Neuron (in vitro differentiated cells): ENCODE measurements at regions not wholly inside any gene's neighbourhood (a gene's known extent, or its start where the extent isn't known, plus 50 kb on each side); places are given as distances from the start of the nearest gene placed in this dataset.

Source experiments
- H2AFZ ChIP-seq: one replicate; pipeline ENCODE4 v1.6.1; 2013; ENCODE audit warnings: low read depth, mild to moderate bottlenecking, inconsistent platforms, low read length, moderate library complexity
- H3K27me3 ChIP-seq: one replicate; pipeline ENCODE4 v1.6.1; 2013; ENCODE audit warnings: low read length; ENCODE audit not compliant: insufficient read depth
- H3K36me3 ChIP-seq: one replicate; pipeline ENCODE4 v1.6.1; 2013; ENCODE audit warnings: low read length; ENCODE audit not compliant: insufficient read depth
- H3K4me1 ChIP-seq: one replicate; pipeline ENCODE4 v1.6.1; 2013; ENCODE audit warnings: low read length; ENCODE audit not compliant: insufficient read depth
- H3K4me3 ChIP-seq: 2 replicates; pipeline ENCODE4 v1.5.1; 2013; ENCODE audit warnings: mild to moderate bottlenecking, low read length, moderate library complexity
- H3K9me3 ChIP-seq: one replicate; pipeline ENCODE4 v1.6.1; 2013; ENCODE audit warnings: low read length

DNA sequence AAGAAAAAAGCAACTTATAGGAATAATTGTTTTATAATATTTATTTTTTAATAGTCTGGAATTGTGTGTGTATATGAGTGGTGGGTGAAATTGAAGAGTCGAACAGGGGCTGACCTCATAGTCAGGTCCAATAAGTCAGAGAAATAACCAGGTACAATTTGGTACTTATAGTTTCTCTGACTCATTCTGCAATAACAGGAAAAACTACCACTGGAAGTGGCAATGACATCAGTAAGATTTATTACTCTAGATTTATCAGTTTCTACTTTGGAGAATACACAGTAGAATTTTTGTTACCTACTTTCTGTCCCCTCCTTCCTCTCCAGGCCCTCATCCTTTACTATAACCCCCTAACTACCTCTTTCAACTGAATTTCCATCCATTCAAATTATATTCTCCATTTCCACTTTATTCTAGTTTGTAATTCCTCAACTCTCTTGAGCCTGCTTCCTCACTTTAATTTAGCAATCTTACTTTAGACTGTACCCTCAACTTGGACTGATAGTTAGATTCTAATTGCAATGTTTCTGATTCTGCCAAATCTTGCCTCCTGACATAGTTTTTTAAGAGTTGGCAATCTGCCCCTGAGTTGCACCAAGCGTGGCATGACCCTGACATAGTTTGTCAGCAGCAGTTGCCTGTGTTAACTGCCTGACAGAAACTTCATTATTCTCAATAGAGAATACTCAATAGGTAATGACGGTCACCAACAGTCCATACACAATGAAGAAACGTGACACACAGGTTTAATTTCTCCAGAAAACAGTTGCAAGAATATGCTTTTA lies 475.3 kb upstream of the RIOK2 start:
- Histone ChIP-seq H3K36me3 (no peaks in the 10 kb centered on the region), H3K4me1 (no peaks in the 10 kb centered on the region), H3K9me3 (no peaks in the 10 kb centered on the region), H3K27me3 (no peaks in the 10 kb centered on the region), H2AFZ (no peak overlapping the region), H3K4me3 (no peak overlapping the region)

GRCh38 chr5:97666783-97667182 lies 483.7 kb upstream of the RIOK2 start:
- no peak overlapping the region for H2AFZ ChIP-seq

DNA sequence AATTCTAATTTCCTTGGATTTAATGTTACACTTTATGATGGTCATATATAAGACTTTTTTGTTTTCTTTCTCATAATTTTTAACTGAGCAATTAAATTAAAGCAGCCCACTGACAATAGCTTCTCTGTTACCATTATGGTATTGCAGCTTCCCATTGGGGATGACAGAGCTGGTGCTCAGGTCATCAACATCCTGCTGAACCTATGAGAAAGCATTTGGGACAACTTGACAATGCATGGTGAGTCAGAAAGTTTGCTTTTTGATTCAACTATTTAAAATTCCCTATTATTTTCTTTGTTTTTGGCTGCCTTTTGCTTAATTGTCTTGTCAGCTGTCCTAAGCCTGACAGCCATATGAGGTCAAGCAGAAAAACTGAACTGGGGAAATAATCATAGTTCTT lies 487.4 kb upstream of the RIOK2 start:
- Histone ChIP-seq H3K4me3 (no peak overlapping the region), H3K9me3 (no peaks in the 10 kb centered on the region), H3K4me1 (no peaks in the 10 kb centered on the region), H3K27me3 (no peaks in the 10 kb centered on the region), H2AFZ (no peak overlapping the region), H3K36me3 (no peaks in the 10 kb centered on the region)

More at GRCh38 chr5:97666783-97667182, 483.7 kb upstream of the RIOK2 start:
- no peak overlapping the region for H3K4me3 ChIP-seq
- H3K36me3 ChIP-seq: no peaks in the 10 kb centered on the region
- no peaks in the 10 kb centered on the region for H3K27me3 ChIP-seq
- no peaks in the 10 kb centered on the region for H3K9me3 ChIP-seq
- H3K4me1 ChIP-seq: no peaks in the 10 kb centered on the region

GRCh38 chr5:97676608-97677007 lies 493.6 kb upstream of the RIOK2 start:
- Histone ChIP-seq H3K9me3 (no peaks in the 10 kb centered on the region), H3K36me3 (no peaks in the 10 kb centered on the region), H3K27me3 (no peaks in the 10 kb centered on the region), H2AFZ (no peak overlapping the region), H3K4me1 (no peaks in the 10 kb centered on the region), H3K4me3 (no peak overlapping the region)

GRCh38 chr5:97694091-97694490 lies 511.0 kb upstream of the RIOK2 start:
- Histone ChIP-seq H3K27me3 (no peaks in the 10 kb centered on the region), H3K9me3 (no peaks in the 10 kb centered on the region), H2AFZ (no peak overlapping the region), H3K36me3 (no peaks in the 10 kb centered on the region), H3K4me1 (peaks cover 3% of the 10 kb centered on the region), H3K4me3 (no peak overlapping the region)

GRCh38 chr5:97714424-97714823 lies 531.4 kb upstream of the RIOK2 start:
- Histone ChIP-seq H3K27me3 (no peaks in the 10 kb centered on the region), H3K9me3 (no peaks in the 10 kb centered on the region), H2AFZ (peak overlapping the region; percentile 57), H3K36me3 (no peaks in the 10 kb centered on the region), H3K4me3 (no peak overlapping the region), H3K4me1 (peaks cover 8% of the 10 kb centered on the region)

- Histone ChIP-seq H3K36me3 (no peaks in the 10 kb centered on the region), H3K4me1 (no peaks in the 10 kb centered on the region), H2AFZ (no peak overlapping the region), H3K9me3 (peaks cover 4% of the 10 kb centered on the region), H3K27me3 (no peaks in the 10 kb centered on the region), H3K4me3 (no peak overlapping the region)
Measured at GRCh38 chr5:97726106-97726505, 543.1 kb upstream of the RIOK2 start.

DNA sequence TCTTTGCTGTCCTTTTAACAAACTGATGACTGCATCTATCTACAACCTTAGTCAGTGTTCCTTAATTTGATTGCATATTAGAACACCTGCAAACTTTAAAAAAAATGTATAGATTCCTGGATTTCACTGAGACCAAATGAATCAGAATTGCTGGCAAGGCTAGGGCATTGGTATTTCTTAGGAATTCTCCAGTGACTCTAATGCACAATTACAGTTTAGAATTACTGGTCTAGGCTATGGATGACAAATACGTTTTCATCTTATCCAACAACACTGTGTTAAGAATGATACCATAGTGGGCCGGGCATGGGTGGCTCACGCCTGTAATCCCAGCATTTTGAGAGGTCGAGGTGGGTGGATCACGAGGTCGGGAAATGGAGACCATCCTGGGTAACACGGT lies 545.9 kb upstream of the RIOK2 start:
- Histone ChIP-seq H3K4me3 (no peak overlapping the region), H2AFZ (no peak overlapping the region), H3K36me3 (no peaks in the 10 kb centered on the region), H3K4me1 (no peaks in the 10 kb centered on the region), H3K27me3 (no peaks in the 10 kb centered on the region), H3K9me3 (no peaks in the 10 kb centered on the region)

DNA sequence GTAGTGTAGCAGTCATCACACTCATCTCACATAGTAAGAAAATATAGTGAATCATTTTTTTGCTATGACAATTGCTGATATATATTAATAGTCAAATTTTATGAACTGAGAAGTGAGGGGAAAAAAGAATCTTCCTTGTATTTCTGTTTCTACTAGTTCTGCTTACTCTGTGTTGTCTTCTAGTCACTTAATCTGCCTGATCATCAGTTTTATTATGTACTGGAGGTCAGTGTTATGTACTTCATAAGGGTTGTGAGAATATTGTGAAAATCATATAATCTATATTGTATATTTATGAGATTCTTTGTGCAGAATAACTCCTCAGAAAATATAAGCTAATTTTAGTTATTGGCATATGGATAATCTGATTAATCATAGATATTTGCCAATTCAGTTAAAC lies 546.9 kb upstream of the RIOK2 start:
- Histone ChIP-seq H3K4me1 (no peaks in the 10 kb centered on the region), H3K4me3 (no peak overlapping the region), H3K27me3 (no peaks in the 10 kb centered on the region), H3K36me3 (no peaks in the 10 kb centered on the region), H2AFZ (no peak overlapping the region), H3K9me3 (no peaks in the 10 kb centered on the region)

GRCh38 chr5:97735209-97735608 lies 552.2 kb upstream of the RIOK2 start:
- Histone ChIP-seq H3K36me3 (no peaks in the 10 kb centered on the region), H2AFZ (no peak overlapping the region), H3K4me1 (no peaks in the 10 kb centered on the region), H3K4me3 (no peak overlapping the region), H3K9me3 (no peaks in the 10 kb centered on the region), H3K27me3 (no peaks in the 10 kb centered on the region)

DNA sequence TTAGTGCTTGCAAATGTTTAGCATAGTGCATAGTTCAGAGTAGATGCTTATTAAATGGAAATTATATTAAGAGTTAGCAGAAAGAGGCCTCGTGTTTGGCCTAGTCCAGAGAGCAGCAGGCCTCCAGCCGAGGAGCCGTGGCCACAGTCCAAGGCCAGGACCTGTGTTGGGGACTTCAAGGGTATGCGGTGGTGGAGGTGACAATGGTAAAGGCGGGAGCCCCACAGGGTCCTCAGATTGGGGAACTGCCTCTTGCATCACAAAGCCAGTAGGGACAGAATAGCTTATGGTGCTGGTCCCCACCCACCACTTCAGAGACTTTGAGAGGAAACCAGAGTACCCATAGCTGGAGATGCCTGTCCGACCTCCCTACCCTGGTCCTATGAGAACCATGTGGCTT lies 554.6 kb upstream of the RIOK2 start:
- no peaks in the 10 kb centered on the region for H3K27me3 ChIP-seq
- H3K4me1 ChIP-seq: no peaks in the 10 kb centered on the region
- H3K36me3 ChIP-seq: no peaks in the 10 kb centered on the region
- H3K4me3 ChIP-seq: no peak overlapping the region
- no peaks in the 10 kb centered on the region for H3K9me3 ChIP-seq
- no peak overlapping the region for H2AFZ ChIP-seq

GRCh38 chr5:97745817-97746216 lies 562.8 kb upstream of the RIOK2 start:
- Histone ChIP-seq H3K4me3 (no peak overlapping the region), H2AFZ (no peak overlapping the region)

DNA sequence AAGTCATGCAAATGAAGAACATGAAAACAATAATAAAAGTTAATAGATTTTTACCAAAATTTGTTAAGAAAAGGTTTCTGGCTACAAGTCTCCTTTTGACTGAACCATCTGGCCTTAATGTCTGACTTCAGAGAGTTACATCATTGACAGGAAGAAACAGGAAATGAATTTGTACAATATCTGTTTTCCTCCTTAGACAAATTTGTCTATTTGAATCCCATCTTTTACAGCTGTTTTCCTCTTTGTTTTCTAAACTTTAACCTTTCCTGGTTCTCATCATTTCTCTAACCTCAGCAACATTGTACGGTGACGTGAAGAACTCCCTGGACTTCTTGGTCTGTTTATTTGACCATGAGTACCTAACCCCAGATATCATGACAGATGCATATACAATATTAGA lies 567.5 kb upstream of the RIOK2 start:
- H3K9me3 ChIP-seq: no peaks in the 10 kb centered on the region
- H3K4me3 ChIP-seq: no peak overlapping the region
- H3K36me3 ChIP-seq: no peaks in the 10 kb centered on the region
- H3K27me3 ChIP-seq: no peaks in the 10 kb centered on the region
- H3K4me1 ChIP-seq: no peaks in the 10 kb centered on the region
- H2AFZ ChIP-seq: no peak overlapping the region

More at GRCh38 chr5:97745817-97746216, 562.8 kb upstream of the RIOK2 start:
- Histone ChIP-seq H3K4me1 (no peaks in the 10 kb centered on the region), H3K27me3 (no peaks in the 10 kb centered on the region), H3K9me3 (no peaks in the 10 kb centered on the region), H3K36me3 (no peaks in the 10 kb centered on the region)

- no peaks in the 10 kb centered on the region for H3K27me3 ChIP-seq
- H3K4me3 ChIP-seq: no peak overlapping the region
- H3K4me1 ChIP-seq: no peaks in the 10 kb centered on the region
- H2AFZ ChIP-seq: no peak overlapping the region
- no peaks in the 10 kb centered on the region for H3K36me3 ChIP-seq
- no peaks in the 10 kb centered on the region for H3K9me3 ChIP-seq
Measured at GRCh38 chr5:97751540-97751939, 568.5 kb upstream of the RIOK2 start.
